ENCODE measurements at regions not wholly inside any gene's neighbourhood (a gene's known extent, or its start where the extent isn't known, plus 50 kb on each side); places are given as distances from the start of the nearest gene placed in this dataset.

- TF ChIP-seq CTCF (IDR thresholded peaks at IDR 0.05; ENCODE audit: low read depth, low read length) (no peak), EZH2phosphoT487 (IDR thresholded peaks at IDR 0.05; ENCODE audit: low read depth) (no peak)
Measured at GRCh38 chr13:89763005-89763404, 1584.5 kb upstream of the MIR17HG start.

All from OCI-LY3 (cell line).